K562 (cell line): ENCODE measurements at regions not wholly inside any gene's neighbourhood (a gene's known extent, or its start where the extent isn't known, plus 50 kb on each side); places are given as distances from the start of the nearest gene placed in this dataset.

Experiments used
- AFF4 ChIP-seq: sonication (generic); formaldehyde crosslinking; IDR thresholded peaks from 2 replicates; pipeline ENCODE4 v1.8.0; 2023; ENCODE audit warnings: mild to moderate bottlenecking, missing genetic modification reagents
- CBFA2T3 ChIP-seq: fragments of 450-650 bp; IDR thresholded peaks from 2 replicates; pipeline ENCODE4 v1.6.1; 2017
- CBX8 ChIP-seq: fragments of 200-600 bp; sonication (generic); IDR thresholded peaks from 2 replicates; pipeline ENCODE4 v1.6.1; 2012; ENCODE audit warnings: borderline replicate concordance, mixed run types, low read depth, mild to moderate bottlenecking, moderate library complexity, mixed read lengths, low read length, control low read depth, inconsistent platforms; ENCODE audit not compliant: poor library complexity, severe bottlenecking; ENCODE audit errors: extremely low read depth
- CTCF ChIP-seq, 3 experiments: IDR thresholded peaks in 2 of 3; conservative IDR thresholded peaks in 1 of 3; 2 replicates each; pipeline ENCODE4 v1.5.1; 2011 to 2012; ENCODE audit warnings: low read length in 3 of 3, mild to moderate bottlenecking in 3 of 3, control low read depth in 2 of 3, improper control_type of control experiment in 1 of 3, inconsistent platforms in 1 of 3, low read depth in 1 of 3, mixed read lengths in 1 of 3, moderate library complexity in 1 of 3; ENCODE audit not compliant: insufficient read depth in 2 of 3
- ESRRA ChIP-seq: fragments of 450-650 bp; IDR thresholded peaks from 2 replicates; pipeline ENCODE4 v1.6.1; 2014; ENCODE audit warnings: low read depth, mild to moderate bottlenecking, moderate library complexity, borderline replicate concordance
- JUNB ChIP-seq: fragments of 450-650 bp; formaldehyde crosslinking; conservative IDR thresholded peaks from 2 replicates; pipeline ENCODE4 v1.4.0; 2020; ENCODE audit warnings: mild to moderate bottlenecking
- POLR2AphosphoS5 ChIP-seq: IDR thresholded peaks from 2 replicates; pipeline ENCODE4 v1.6.1; 2011; ENCODE audit warnings: mild to moderate bottlenecking, low read depth, low read length, moderate library complexity; ENCODE audit not compliant: control insufficient read depth, insufficient read depth
- REST ChIP-seq, 2 experiments: fragments of 450-650 bp; formaldehyde crosslinking in 1 of 2; IDR thresholded peaks; 2 replicates each; pipeline versions ENCODE4 v1.4.0 to v1.6.1; 2014 to 2020; ENCODE audit warnings: mild to moderate bottlenecking in 2 of 2, borderline replicate concordance in 1 of 2, low read depth in 1 of 2
- SREBF2 ChIP-seq: sonication (generic); formaldehyde crosslinking; IDR thresholded peaks from 2 replicates; pipeline ENCODE4 v1.4.0; 2020; ENCODE audit warnings: mild to moderate bottlenecking, missing genetic modification reagents
- ZBTB49 ChIP-seq: sonication (generic); formaldehyde crosslinking; IDR thresholded peaks from 2 replicates; pipeline ENCODE4 v1.8.0; 2022; ENCODE audit warnings: missing genetic modification reagents, mild to moderate bottlenecking, borderline replicate concordance
- ZBTB7A ChIP-seq: IDR thresholded peaks from 2 replicates; pipeline ENCODE4 v1.6.1; 2011; ENCODE audit warnings: low read depth, mild to moderate bottlenecking, low read length, moderate library complexity, borderline replicate concordance; ENCODE audit not compliant: control insufficient read depth
- ZNF766 ChIP-seq: fragments of 200-800 bp; sonication (Bioruptor generic); conservative IDR thresholded peaks from 2 replicates; pipeline ENCODE4 v1.6.1; 2016; ENCODE audit warnings: missing genetic modification characterization, missing compliant biosample characterization

GRCh38 chr6:146893690-146894089 is 294.9 kb downstream of the ADGB start:
- TF ChIP-seq REST (IDR thresholded peaks at IDR 0.05; ENCODE audit: borderline replicate concordance) (no peak), REST (CRISPR knock-in tag; IDR thresholded peaks at IDR 0.05; ENCODE audit: low read depth) (no peak), AFF4 (CRISPR knock-in tag) (no peak), ZBTB49 (CRISPR knock-in tag) (no peak), CTCF (IDR thresholded peaks at IDR 0.05 in 2 of 3, conservative IDR thresholded peaks at IDR 0.05 in 1 of 3; ENCODE audit: insufficient read depth in 2 of 3, low read depth in 1 of 3, low read length in 3 of 3) (no peak), CBFA2T3 (no peak), ESRRA (no peak), POLR2AphosphoS5 (no peak), ZNF766 (CRISPR knock-in tag) (no peak), JUNB (no peak), SREBF2 (CRISPR knock-in tag) (no peak), CBX8 (no peak), ZBTB7A (no peak)
